H1 (cell line): ENCODE measurements at regions not wholly inside any gene's neighbourhood (a gene's known extent, or its start where the extent isn't known, plus 50 kb on each side); places are given as distances from the start of the nearest gene placed in this dataset.

ENCODE experiments used
- CTCF ChIA-PET: fragments of 300-600 bp; sonication (Branson Sonifier 250); formaldehyde crosslinking; loops from one replicate; lab custom pipeline; 2021; ENCODE audit not compliant: partially characterized antibody; lab: Charles Lee
- POLR2A ChIA-PET: fragments of 300-600 bp; sonication (Branson Sonifier 250); formaldehyde crosslinking; loops from one replicate; lab custom pipeline; 2021; ENCODE audit warnings: inconsistent platforms; ENCODE audit not compliant: partially characterized antibody; lab: Charles Lee
- DNase-seq, 2 experiments: peaks; one replicate each; pipeline versions ENCODE4 v3.0.0 to v3.0.0-alpha.2; 2010 to 2022; ENCODE audit warnings: low spot score in 2 of 2, low read depth in 1 of 2, mixed read lengths in 1 of 2
- FAIRE-seq: peaks from 2 replicates; lab custom pipeline; 2011; peaks lifted over from hg19 to GRCh38; lab: Jason Lieb, UNC
- H2AFZ ChIP-seq: 2 replicates; pipeline ENCODE4 v1.8.1; 2012; ENCODE audit warnings: low read length, inconsistent platforms
- H2AK5ac ChIP-seq: 2 replicates; pipeline ENCODE4 v1.6.1; 2013; ENCODE audit warnings: low read depth, low read length
- H2BK120ac ChIP-seq: replicated peaks from 2 replicates; pipeline ENCODE3; 2013; ENCODE audit warnings: low read depth, low read length, inconsistent platforms
- H2BK12ac ChIP-seq: 2 replicates; pipeline ENCODE4 v1.6.1; 2013; ENCODE audit warnings: low read depth, low read length
- H2BK15ac ChIP-seq: 2 replicates; pipeline ENCODE4 v1.6.1; 2013; ENCODE audit warnings: low read length
- H2BK20ac ChIP-seq: 2 replicates; pipeline ENCODE4 v1.6.1; 2013; ENCODE audit warnings: low read length
- H2BK5ac ChIP-seq: 2 replicates; pipeline ENCODE4 v1.6.1; 2013; ENCODE audit warnings: low read depth, low read length
- H3K14ac ChIP-seq: 2 replicates; pipeline ENCODE4 v1.6.1; 2013; ENCODE audit warnings: inconsistent platforms; ENCODE audit not compliant: insufficient read length
- H3K18ac ChIP-seq: 2 replicates; pipeline ENCODE4 v1.6.1; 2013; ENCODE audit warnings: low read length; ENCODE audit errors: extremely low read depth
- H3K23ac ChIP-seq: 2 replicates; pipeline ENCODE4 v1.6.1; 2013; ENCODE audit warnings: inconsistent platforms; ENCODE audit not compliant: insufficient read length
- H3K23me2 ChIP-seq: 2 replicates; pipeline ENCODE4 v1.6.1; 2013; ENCODE audit warnings: low read depth, low read length
- H3K27ac ChIP-seq: 2 replicates; pipeline ENCODE4 v1.6.1; 2011; ENCODE audit warnings: low read depth, low read length, inconsistent platforms
- H3K27me3 ChIP-seq, 4 experiments: replicated peaks in 1 of 4; 1 replicate in 1 of 4; 2 replicates in 3 of 4; pipeline versions ENCODE4 v1.6.1 to v1.8.1; 2011 to 2013; ENCODE audit warnings: low read length in 3 of 4, mild to moderate bottlenecking in 3 of 4, inconsistent platforms in 2 of 4, mixed read lengths in 2 of 4, moderate library complexity in 1 of 4; ENCODE audit not compliant: control insufficient read depth in 3 of 4, insufficient read depth in 3 of 4; ENCODE audit errors: extremely low read depth in 1 of 4
- H3K36me3 ChIP-seq, 4 experiments: 2 replicates each; pipeline versions ENCODE4 v1.6.1 to v1.8.1; 2011 to 2013; ENCODE audit warnings: mild to moderate bottlenecking in 4 of 4, low read length in 3 of 4, moderate library complexity in 2 of 4, control low read depth in 1 of 4, inconsistent platforms in 1 of 4; ENCODE audit not compliant: insufficient read depth in 4 of 4, control insufficient read depth in 2 of 4
- H3K4ac ChIP-seq: replicated peaks from 2 replicates; pipeline ENCODE3; 2013; ENCODE audit warnings: low read length, low read depth, mixed read lengths, inconsistent platforms; ENCODE audit not compliant: insufficient read length
- H3K4me1 ChIP-seq, 4 experiments: replicated peaks in 1 of 4; 1 replicate in 1 of 4; 2 replicates in 3 of 4; pipeline versions ENCODE4 v1.6.1 to v1.8.1; 2011 to 2013; ENCODE audit warnings: low read length in 3 of 4, inconsistent platforms in 2 of 4, mixed read lengths in 1 of 4; ENCODE audit not compliant: insufficient read depth in 4 of 4, control insufficient read depth in 3 of 4
- H3K4me2 ChIP-seq, 2 experiments: 2 replicates each; pipeline versions ENCODE4 v1.6.1 to v1.8.1; 2011 to 2013; ENCODE audit warnings: low read depth in 2 of 2, low read length in 2 of 2, control low read depth in 1 of 2, inconsistent platforms in 1 of 2, mild to moderate bottlenecking in 1 of 2; ENCODE audit not compliant: insufficient read depth in 1 of 2
- H3K4me3 ChIP-seq, 4 experiments: fragments of 200-600, 300-600 bp in 1 of 4; sonication (generic), shearing (Covaris generic), sonication (Bioruptor Twin) in 1 of 4; 2 replicates each; pipeline versions ENCODE4 v1.5.1 to v1.8.1; 2011 to 2016; ENCODE audit warnings: low read length in 4 of 4, low read depth in 3 of 4, control low read depth in 2 of 4, inconsistent platforms in 2 of 4, mild to moderate bottlenecking in 2 of 4, mixed read lengths in 1 of 4, moderate library complexity in 1 of 4; ENCODE audit not compliant: insufficient read depth in 2 of 4; ENCODE audit errors: extremely low read depth in 1 of 4
- H3K56ac ChIP-seq: replicated peaks from 2 replicates; pipeline ENCODE3; 2013; ENCODE audit warnings: low read depth, mild to moderate bottlenecking, mixed read lengths, low read length, inconsistent platforms; ENCODE audit not compliant: insufficient read length
- H3K79me1 ChIP-seq: 2 replicates; pipeline ENCODE4 v1.6.1; 2013; ENCODE audit warnings: low read depth, low read length, control low read depth
- H3K79me2 ChIP-seq, 2 experiments: 2 replicates each; pipeline versions ENCODE4 v1.6.1 to v1.8.1; 2012 to 2013; ENCODE audit warnings: low read length in 2 of 2, mild to moderate bottlenecking in 2 of 2, inconsistent platforms in 1 of 2; ENCODE audit not compliant: insufficient read depth in 2 of 2, control insufficient read depth in 1 of 2
- H3K9ac ChIP-seq, 4 experiments: replicated peaks in 1 of 4; 1 replicate in 1 of 4; 2 replicates in 3 of 4; pipeline versions ENCODE4 v1.6.1 to v1.8.1; 2011 to 2013; ENCODE audit warnings: low read depth in 3 of 4, low read length in 3 of 4, control low read depth in 2 of 4, mild to moderate bottlenecking in 2 of 4, moderate library complexity in 2 of 4, inconsistent platforms in 1 of 4; ENCODE audit errors: extremely low read depth in 1 of 4
- H3K9me3 ChIP-seq, 2 experiments: 2 replicates each; pipeline versions ENCODE4 v1.6.1 to v1.8.1; 2012 to 2013; ENCODE audit warnings: mild to moderate bottlenecking in 2 of 2, moderate library complexity in 2 of 2, control low read depth in 1 of 2, inconsistent platforms in 1 of 2, low read depth in 1 of 2, low read length in 1 of 2, mixed read lengths in 1 of 2; ENCODE audit not compliant: insufficient read depth in 2 of 2
- H4K20me1 ChIP-seq, 2 experiments: replicated peaks in 1 of 2; 2 replicates each; pipeline versions ENCODE3 to v1.8.1; 2011 to 2013; ENCODE audit warnings: inconsistent platforms in 2 of 2, low read length in 2 of 2, mild to moderate bottlenecking in 1 of 2; ENCODE audit not compliant: insufficient read depth in 2 of 2, control insufficient read depth in 1 of 2
- H4K5ac ChIP-seq: 2 replicates; pipeline ENCODE4 v1.6.1; 2013; ENCODE audit warnings: low read length, low read depth, mixed read lengths, inconsistent platforms; ENCODE audit not compliant: insufficient read length
- H4K8ac ChIP-seq: 2 replicates; pipeline ENCODE4 v1.8.0; 2013; ENCODE audit warnings: mild to moderate bottlenecking, moderate library complexity, low read length, inconsistent platforms; ENCODE audit not compliant: insufficient read depth; ENCODE audit errors: extremely low read depth
- H4K91ac ChIP-seq: replicated peaks from 2 replicates; pipeline ENCODE3; 2013; ENCODE audit warnings: low read length, mixed read lengths, inconsistent platforms; ENCODE audit not compliant: insufficient read length
- CHD2 ChIP-seq: IDR thresholded peaks from 2 replicates; pipeline ENCODE4 v1.6.1; 2012; ENCODE audit warnings: low read length, improper control_type of control experiment
- EGR1 ChIP-seq: IDR thresholded peaks from 2 replicates; pipeline ENCODE4 v1.6.1; 2011; ENCODE audit warnings: low read depth, low read length, borderline replicate concordance
- EP300 ChIP-seq, 2 experiments: IDR thresholded peaks; 1 replicate in 1 of 2; 2 replicates in 1 of 2; pipeline ENCODE4 v1.6.1; 2011 to 2012; ENCODE audit warnings: low read depth in 2 of 2, low read length in 2 of 2, mild to moderate bottlenecking in 2 of 2, borderline replicate concordance in 1 of 2, inconsistent platforms in 1 of 2, moderate library complexity in 1 of 2
- EZH2 ChIP-seq: fragments of 200-600 bp; sonication (generic); IDR thresholded peaks from 2 replicates; pipeline ENCODE4 v1.7.1; 2012; ENCODE audit warnings: low read depth, mild to moderate bottlenecking, moderate library complexity, low read length, inconsistent platforms; ENCODE audit not compliant: severe bottlenecking
- HDAC6 ChIP-seq: IDR thresholded peaks from one replicate; pipeline ENCODE4 v1.7.1; 2012; ENCODE audit warnings: low read depth, mild to moderate bottlenecking, inconsistent platforms, low read length, moderate library complexity
- KDM5A ChIP-seq: fragments of 200-600 bp; IDR thresholded peaks from 2 replicates; pipeline ENCODE4 v1.7.1; 2012; ENCODE audit warnings: mild to moderate bottlenecking, low read length, inconsistent platforms, mixed read lengths
- NANOG ChIP-seq: IDR thresholded peaks from 2 replicates; pipeline ENCODE4 v1.6.1; 2011; ENCODE audit warnings: low read length, low read depth, mild to moderate bottlenecking, inconsistent platforms; ENCODE audit not compliant: insufficient read depth, poor library complexity, severe bottlenecking
- RBBP5 ChIP-seq: IDR thresholded peaks from 2 replicates; pipeline ENCODE4 v1.7.1; 2012; ENCODE audit warnings: low read depth, mild to moderate bottlenecking, inconsistent platforms, low read length, moderate library complexity, borderline replicate concordance
- RXRA ChIP-seq: IDR thresholded peaks from 2 replicates; pipeline ENCODE4 v1.6.1; 2011; ENCODE audit warnings: low read depth, mild to moderate bottlenecking, low read length, moderate library complexity; ENCODE audit not compliant: insufficient read depth
- SIX5 ChIP-seq: IDR thresholded peaks from 2 replicates; pipeline ENCODE4 v1.6.1; 2011; ENCODE audit warnings: mild to moderate bottlenecking, low read depth, low read length
- WGBS, 2 experiments: shearing (Covaris generic) in 1 of 2; methylation state at CpG; one replicate each; pipeline versions ENCODE4 v1.1.6 to v1.1.7; 2013 to 2015; ENCODE audit warnings: low lambda C conversion rate in 2 of 2, mixed read lengths in 2 of 2, inconsistent platforms in 1 of 2, low coverage in 1 of 2, missing lambda C conversion rate in 1 of 2; ENCODE audit not compliant: insufficient replicate concordance in 2 of 2, insufficient coverage in 1 of 2, insufficient read length in 1 of 2; ENCODE audit errors: extremely low coverage in 1 of 2, missing lambda C conversion rate in 1 of 2; 5-methylcytosine and 5-hydroxymethylcytosine counted together
- TF ChIP-seq, protein P1 (sequence below), 3 experiments: IDR thresholded peaks; 1 replicate in 2 of 3; 2 replicates in 1 of 3; pipeline versions ENCODE4 v1.5.1 to v1.6.1; 2011; ENCODE audit warnings: low read length in 3 of 3, mild to moderate bottlenecking in 3 of 3, inconsistent platforms in 2 of 3, low read depth in 1 of 3, moderate library complexity in 1 of 3; ENCODE audit not compliant: insufficient read depth in 1 of 3; ENCODE audit errors: control extremely low read depth in 1 of 3

- Histone ChIP-seq H3K4ac (no peak overlapping the region), H3K79me2 (no peaks in the 10 kb centered on the region), H2BK5ac (no peak overlapping the region), H2BK20ac (no peak overlapping the region), H3K56ac (no peak overlapping the region), H3K23me2 (no peaks in the 10 kb centered on the region), H4K8ac (no peak overlapping the region), H3K4me3 (no peak overlapping the region), H3K4me2 (no peak overlapping the region), H4K5ac (no peak overlapping the region), H3K14ac (no peak overlapping the region), H3K9ac (no peak overlapping the region), H4K20me1 (no peaks in the 10 kb centered on the region), H2BK120ac (no peak overlapping the region), H2BK15ac (no peak overlapping the region), H4K91ac (no peak overlapping the region), H3K79me1 (no peaks in the 10 kb centered on the region), H2AFZ (no peak overlapping the region), H3K18ac (no peak overlapping the region), H3K4me1 (no peaks in the 10 kb centered on the region), H3K27me3 (no peaks in the 10 kb centered on the region), H3K23ac (no peak overlapping the region), H2BK12ac (no peak overlapping the region), H3K9me3 (no peaks in the 10 kb centered on the region), H3K36me3 (no peaks in the 10 kb centered on the region), H2AK5ac (no peak overlapping the region), H3K27ac (no peak overlapping the region)
- DNase-seq (no peak), FAIRE-seq (no peak)
- TF ChIP-seq HDAC6 (no peak), NANOG (no peak), EGR1 (no peak), CHD2 (no peak), RBBP5 (no peak), RXRA (no peak), EZH2 (no peak), KDM5A (no peak), EP300 (IDR thresholded peaks at IDR 0.05; ENCODE audit: borderline replicate concordance in 1 of 2, low read depth in 2 of 2, low read length in 2 of 2) (no peak), SIX5 (no peak)
- TF ChIP-seq, protein P1, sequence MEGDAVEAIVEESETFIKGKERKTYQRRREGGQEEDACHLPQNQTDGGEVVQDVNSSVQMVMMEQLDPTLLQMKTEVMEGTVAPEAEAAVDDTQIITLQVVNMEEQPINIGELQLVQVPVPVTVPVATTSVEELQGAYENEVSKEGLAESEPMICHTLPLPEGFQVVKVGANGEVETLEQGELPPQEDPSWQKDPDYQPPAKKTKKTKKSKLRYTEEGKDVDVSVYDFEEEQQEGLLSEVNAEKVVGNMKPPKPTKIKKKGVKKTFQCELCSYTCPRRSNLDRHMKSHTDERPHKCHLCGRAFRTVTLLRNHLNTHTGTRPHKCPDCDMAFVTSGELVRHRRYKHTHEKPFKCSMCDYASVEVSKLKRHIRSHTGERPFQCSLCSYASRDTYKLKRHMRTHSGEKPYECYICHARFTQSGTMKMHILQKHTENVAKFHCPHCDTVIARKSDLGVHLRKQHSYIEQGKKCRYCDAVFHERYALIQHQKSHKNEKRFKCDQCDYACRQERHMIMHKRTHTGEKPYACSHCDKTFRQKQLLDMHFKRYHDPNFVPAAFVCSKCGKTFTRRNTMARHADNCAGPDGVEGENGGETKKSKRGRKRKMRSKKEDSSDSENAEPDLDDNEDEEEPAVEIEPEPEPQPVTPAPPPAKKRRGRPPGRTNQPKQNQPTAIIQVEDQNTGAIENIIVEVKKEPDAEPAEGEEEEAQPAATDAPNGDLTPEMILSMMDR (IDR thresholded peaks at IDR 0.05; ENCODE audit: control extremely low read depth in 1 of 3, insufficient read depth in 1 of 3, low read depth in 1 of 3, low read length in 3 of 3): no peak
- ChIA-PET CTCF (interaction anchor here (2.2 kb wide), 1 partner anchor 48 kb away, joined by 4 read pairs; no protein-coding TSS in a partner anchor), POLR2A (no interaction called here)
- 75% methylated on average over 3 of the region's 3 CpGs; no CpG with 5 or more reads in 1 of the 2 experiments for WGBS, 2 experiments
Measured at GRCh38 chr2:219949053-219949452, 321.6 kb downstream of the SLC4A3 start.
